Fibroblast of skin of back (primary cell): ENCODE measurements at regions not wholly inside any gene's neighbourhood (a gene's known extent, or its start where the extent isn't known, plus 50 kb on each side); places are given as distances from the start of the nearest gene placed in this dataset.

Experiments used
- DNase-seq: peaks from one replicate; pipeline ENCODE4 v3.0.0-alpha.2; 2013

DNA sequence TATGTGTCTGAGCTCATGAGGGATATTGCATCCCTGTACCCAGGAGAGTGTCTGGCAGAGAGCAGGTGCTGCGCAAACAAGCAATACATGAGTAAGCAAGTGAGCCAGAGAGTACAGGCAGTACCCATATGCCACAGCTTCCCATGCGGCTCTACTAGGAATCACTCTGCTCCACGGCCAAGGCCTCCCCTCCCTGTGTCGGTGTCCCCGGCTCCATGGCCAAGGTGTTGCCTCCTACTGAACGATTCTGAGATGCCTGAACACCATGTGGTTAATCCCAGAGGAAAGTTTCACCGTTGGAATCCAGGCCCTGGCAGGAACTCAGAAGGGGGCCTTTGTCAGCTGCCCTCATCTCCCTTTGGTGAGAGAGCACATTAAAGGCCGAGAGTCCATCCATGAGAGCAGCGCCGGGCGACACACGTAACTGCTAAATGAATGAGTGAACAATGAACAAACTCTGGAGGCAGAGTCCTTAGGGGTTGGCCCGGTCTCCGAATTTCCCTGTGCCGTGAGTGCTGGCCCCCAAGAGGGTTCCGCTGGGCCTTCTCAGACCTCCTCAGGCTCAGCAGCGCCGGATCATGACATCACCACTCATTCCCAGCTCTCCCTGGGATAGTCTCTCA, 136.0 kb upstream of the FAM20C start:
- no peak for DNase-seq

DNA sequence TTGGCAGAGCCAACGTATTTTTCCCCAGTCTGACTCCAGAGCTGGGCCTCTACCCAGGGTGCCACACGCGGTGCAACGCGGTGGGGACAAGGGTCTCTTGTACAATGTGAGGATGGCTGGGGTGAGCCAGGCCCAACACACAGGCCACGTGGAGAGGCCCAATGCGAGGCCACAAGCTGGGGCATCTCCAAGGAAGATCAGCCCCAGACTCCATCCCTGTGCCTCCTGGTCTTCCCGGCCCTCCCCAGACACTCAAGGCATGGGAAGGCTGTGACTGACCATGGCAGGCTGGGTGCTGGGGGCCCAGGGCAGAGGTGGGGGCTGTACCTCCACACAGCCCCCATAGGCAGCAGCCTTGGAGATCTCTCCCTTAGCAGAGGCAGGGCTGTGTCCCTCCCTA, 135.3 kb upstream of the FAM20C start:
- DNase-seq, result no peak

DNA sequence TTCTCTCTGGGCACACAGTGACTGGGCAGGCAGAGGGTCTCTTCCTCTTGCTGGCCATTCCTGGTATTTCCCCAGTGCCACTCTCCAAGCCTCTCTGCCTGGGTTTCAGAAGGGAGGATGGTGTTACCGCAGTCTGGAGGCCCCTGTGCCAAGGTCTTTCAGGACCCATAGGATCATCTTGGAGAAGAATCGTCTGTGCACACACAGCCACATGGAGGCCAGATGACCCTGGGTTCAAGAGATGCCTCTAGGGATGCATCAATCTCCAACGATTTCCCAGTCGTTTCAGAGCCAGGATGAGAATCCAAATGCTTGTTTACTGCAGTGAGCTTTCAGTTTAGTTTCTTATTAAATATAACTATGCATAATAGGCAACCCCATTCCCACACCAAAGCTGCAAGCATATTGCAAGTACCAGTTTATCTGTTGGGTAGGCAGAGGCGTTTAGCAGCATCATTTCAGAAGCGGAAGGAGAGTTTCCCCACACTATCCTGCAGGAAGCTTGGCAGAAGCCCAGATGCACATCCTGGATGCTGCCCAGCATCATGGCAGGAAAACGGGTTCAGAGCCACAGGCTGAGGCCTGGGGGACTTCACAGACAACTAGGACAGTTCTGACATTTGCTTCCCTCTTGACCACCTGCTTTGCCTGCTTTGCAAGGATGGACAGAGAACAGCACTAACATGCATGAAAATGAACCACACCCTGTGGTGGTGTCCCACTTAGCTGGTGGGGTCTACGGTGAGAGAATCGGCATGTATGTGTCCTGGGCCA, 134.7 kb upstream of the FAM20C start:
- no peak for DNase-seq

DNA sequence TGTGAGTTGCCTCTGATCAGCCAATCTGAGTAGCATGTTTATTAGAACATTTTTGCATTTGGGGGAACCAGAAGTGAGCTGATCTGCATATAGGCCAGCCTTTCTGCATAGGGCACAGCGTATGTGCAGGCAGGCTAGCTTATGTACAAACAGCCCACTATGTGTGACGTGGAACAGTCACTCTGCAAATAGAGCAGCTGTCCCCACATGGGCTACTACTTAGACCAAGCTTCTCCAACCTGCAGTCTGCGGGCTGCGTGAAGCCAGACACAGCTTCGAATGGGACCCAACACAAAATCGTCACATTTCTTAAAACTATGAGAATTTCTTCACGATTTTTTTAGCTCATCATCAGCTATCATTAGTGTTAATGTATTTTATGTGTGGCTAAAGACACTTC, 134.1 kb upstream of the FAM20C start:
- DNase-seq, result no peak

DNA sequence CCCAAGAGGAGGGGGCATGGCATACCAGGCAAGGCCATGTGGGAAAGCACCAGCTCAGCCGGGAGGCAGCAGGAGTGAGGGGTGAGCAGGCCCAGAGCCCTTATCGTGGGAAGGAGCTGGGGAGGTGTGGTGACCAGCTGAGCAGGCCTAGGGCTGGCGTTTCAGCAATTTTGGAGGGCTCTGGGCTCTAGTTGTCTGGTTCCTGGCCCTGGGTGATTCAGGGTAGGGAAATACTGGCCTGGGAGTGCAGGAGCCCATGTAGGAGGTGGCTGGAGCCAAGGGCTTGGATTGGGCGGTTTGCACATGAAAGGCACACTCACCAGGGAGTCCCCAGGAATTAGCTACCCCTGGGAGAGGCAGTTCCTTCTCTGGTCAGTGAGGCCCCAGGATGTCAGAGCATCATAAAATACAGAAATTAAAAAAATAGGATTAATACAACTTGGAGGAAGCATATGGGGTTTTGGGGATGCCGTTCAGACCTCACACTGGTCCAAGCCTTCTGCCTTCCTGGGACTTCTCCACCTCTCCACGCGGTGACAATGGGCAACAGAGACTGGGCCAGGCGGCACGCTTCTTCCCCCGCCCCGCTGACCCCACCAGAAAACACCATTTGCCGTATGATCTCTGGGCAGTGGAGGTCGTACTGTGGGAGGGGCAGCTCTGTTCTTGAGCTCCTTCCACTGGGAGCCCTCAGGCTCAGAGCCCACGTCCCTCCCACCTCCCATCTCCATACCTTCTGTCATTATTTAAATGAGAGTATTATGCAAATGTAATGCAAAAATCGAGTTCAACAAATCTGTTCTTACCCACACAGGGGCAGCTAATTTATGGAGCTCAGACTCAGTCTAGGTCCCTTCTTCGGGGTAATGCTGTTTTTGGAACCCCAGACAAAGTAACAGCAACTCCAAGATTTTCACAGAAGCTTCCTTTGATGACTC, 133.0 kb upstream of the FAM20C start:
- no peak for DNase-seq

DNA sequence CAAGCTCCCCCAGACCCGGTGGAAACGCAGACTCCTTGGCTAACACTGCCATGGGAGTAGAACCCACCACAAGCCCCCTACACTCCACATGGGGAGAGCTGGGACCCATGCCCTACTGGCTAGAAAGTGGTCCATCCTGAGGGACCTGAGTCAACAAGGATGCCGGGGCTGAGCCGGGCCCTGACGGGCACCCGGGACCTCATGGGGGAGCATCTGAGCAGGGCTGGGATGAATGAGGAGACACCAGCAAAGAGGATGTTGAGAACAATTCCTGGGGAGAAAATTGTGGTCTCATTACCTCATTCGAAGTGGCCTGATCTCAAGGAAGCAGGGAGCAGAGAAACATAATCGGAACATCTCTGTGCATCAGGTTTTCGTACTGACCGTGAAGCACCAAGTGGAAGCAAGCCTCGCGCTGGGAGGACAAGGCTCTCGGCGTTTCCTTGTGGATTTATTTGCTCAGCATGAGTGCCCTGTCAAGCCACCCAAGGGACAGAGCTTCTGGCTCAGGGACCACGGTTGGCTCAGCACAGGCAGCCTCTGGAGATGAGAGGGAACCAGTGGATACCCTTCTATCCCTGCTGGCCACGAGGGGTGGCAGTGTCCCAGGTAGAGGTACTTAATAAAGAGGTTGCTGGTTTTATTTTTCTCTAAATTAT, 132.2 kb upstream of the FAM20C start:
- DNase-seq, result no peak

DNA sequence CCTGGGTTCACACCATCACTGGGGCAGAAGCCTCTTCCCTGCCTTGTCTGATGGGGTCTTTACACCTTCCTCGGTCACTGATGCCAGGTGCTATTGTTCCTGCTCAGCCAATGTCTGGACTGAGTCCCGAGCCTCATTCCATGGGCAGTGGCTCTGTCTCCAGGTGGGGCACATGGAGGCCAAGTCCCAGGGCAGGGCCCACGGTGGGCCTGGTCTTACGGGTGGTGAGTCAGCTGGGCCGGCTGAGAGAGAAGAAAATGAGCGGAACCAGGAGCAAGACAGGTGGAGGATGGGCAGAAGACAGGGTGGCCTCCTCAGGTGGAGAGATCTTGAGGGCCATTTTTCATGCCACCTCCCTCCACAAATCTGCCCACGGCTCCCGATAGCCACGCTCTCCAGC, 131.7 kb upstream of the FAM20C start:
- DNase-seq, result no peak

DNA sequence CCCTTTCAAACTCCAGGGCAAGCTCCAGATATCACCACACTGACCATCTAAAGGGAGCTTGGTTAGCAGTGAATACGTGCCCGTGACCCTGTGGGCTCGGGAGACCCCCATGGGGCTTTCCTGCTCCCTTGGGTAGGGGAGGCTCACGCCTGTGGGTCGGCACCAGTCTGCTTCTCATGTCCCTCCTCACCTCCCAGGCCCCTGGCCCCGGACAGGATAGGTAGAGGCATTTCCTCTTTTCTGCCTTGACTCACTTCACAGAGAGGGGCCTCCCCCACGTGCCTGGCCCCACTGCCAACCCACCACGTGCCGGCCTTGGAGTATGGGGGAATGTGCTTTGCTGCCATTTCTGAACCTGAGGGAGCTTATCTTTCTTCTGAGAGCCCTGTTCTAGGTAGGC, 131.3 kb upstream of the FAM20C start:
- no peak for DNase-seq

DNA sequence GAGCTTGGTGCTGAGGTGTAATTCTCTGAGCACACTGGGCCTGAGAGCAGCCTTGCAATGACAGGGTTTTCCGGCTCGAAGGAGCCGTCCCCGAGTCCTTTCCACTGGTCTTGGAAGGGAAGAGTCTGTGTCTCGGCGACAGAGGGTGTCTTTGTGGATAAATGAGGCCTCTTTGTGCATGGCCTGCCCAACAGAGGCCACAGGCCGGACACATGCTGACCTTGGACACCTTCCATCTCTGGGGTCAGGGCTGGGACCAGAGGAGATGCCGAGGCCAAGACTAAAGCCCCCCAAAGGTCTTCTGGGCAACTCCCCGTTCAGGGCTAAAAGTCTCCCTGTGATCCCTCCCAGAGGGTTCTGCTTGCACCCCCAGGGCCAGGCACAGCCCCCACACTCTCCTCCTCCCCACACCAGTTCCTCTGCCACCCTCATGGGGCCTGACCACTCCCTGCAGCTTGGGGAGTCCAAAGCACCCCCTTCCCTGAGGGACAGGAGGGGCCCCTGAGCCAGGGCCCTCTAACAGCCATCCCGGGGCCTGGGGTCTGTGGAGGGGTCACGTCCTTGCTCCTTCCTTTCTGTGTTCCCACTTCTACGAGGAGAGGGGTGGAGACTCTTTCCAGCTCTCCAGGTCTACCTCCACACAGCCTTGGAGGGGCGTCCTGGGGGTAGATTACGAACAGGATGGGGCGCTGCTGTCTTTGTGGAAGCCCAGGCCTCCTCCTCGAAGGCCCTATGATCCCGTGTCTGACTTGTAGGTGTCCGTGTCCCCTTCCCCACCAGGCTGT, 130.6 kb upstream of the FAM20C start:
- no peak for DNase-seq

DNA sequence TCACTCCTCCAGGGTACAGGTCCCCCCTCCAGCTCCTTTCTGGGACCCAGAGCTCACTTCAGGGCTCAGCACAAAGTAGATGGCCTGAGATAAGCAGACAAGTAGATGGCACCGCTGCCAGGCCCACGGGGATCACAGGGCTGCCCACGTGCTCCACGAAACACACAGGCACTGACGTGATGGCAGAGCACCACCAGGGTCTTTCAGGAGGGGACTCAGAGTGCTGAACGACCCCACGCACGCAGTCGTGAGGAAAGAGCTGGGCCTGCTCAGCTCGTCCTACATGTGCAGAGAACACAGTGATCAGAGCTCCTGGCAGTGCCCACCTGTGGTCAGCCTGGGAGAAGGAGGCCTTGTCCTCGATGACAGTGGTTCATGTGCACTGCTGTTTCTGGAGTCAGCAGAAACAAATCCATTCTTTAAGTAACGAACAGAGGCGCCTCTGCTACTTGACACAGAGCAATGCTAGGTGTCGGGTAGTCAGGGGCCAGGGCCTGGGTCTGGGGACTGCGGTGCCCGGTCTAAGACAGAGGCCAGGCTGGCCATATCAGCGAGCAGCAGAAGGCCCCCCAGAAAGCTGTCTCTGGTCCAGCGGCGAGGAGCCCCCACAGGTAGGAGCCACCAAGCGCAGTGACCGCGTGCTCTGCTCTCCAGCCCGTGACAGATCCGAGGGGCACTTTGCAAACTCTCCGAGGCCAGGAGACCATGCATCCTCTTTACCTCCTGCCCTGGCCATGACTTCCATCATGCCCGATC, 129.8 kb upstream of the FAM20C start:
- no peak for DNase-seq

DNA sequence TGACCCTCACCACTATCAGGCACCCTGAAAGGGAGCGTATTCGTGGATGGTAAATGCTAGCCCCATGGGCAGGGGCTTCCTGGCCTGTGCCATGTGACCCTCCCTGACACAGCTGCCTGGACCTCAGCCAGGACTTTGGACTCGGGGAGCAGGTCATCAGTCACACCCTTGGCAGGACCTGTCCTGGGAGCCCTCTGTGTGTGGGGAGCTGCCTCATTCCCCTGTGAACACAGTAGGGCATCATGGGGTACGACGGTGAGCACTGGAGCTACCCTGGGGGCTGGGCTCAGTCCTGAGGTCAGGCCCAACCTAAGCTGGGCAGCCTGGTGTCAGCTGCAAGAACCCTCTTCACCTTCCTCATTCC, 129.3 kb upstream of the FAM20C start:
- DNase-seq, result no peak

DNA sequence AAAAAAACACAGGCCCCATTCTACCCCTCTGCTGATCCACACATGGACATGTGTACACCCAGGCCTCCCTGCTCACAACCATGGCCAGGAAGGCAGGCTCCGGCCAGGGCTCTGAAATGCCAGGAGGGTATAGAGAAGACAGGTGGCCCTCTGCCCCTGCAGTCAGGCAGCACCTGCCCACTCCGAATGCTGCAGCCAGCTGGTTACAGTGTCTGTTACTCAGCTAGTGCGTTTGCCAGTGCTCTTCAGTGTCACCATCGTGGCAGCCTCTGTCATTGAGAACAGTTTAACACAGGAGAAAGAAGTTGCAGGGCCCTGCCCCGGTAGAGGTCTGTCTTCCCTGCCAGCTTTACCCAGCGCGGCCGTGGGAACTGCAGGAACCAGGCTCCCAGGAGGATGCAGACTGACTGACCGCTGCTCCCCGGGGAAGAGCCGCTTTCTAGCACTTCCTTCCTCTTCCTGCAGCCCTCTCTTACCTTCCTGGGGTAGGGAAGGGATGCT, 128.8 kb upstream of the FAM20C start:
- no peak for DNase-seq

DNA sequence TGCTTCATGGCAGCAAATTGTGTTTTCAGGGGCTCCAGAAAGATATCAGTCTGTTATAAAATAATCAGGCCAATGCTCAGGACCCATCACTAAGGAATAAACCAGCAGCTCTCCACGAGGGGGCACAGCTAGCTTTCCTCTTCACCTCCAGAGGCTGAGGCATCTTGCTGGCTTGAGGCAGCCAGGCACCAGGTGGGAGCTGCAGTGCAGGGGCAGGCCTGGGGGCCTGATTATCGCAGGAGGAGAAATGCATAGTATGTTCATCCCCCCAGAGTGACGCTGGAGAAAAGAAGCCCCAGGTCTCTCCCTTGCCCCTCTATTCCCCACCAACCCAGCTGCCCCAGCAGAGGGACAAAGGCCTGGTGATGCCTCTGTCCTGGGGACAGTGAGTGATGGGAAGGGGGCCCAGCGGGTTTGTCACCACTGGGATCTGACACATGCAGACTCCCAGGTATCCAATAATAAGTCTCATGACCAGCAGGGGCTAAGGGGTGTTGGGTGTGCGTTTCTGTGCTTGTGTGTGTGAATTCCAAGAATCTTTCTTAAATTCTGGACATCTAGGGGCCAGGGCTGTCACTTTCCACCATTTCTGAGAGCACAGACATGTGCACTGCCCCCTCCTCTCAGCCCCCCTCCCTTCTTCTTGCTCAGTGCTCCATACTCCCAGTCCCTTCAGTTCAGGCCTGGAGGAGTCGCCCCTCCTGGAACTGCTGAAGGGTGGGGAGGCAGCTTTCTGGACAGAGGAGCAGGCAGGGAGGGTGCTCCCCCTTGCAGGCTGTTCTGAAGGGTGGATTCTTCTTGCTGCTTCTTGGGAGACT, 128.1 kb upstream of the FAM20C start:
- DNase-seq, result peak; percentile 65

DNA sequence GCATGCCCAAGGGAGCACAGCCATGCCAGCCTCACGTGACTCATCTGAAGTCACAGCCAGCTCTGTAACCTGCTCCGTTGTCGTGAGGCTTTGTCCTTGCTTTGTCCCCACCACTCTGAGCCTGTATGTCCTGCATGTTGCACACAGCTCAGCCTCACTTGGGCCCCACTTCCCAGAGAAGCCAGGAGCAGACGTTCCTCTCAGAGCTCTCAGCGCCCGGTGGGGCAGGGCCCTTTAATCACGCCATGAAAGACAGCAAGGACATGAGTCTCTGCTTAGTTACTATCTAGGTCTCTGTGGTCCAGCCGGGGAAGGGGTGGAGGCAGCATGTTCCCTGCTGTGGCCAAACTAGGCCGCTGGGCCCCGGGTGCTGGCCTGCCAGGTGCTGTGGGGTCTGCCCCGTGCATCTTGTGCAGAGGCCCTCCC, 127.4 kb upstream of the FAM20C start:
- DNase-seq, result peak; percentile 43

DNA sequence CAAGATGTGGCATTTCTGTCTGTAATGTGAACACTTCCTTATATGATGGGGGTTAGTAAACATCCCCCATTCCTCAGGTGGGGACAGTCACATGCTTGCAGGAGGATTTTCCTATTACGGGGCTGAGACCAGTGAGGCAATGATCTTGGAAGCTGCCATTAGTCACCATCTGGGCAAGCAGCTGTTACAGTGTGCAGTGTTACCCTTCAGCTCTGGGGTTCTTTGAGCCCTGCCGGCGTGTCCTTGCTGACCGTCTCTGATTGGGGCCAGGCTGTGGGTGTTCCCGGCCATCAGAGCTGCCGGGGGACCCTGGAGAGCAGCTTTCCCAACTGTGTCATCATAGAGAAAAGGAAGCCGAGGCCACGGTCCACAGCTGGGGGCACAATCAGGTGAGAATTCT, 126.8 kb upstream of the FAM20C start:
- no peak for DNase-seq

DNA sequence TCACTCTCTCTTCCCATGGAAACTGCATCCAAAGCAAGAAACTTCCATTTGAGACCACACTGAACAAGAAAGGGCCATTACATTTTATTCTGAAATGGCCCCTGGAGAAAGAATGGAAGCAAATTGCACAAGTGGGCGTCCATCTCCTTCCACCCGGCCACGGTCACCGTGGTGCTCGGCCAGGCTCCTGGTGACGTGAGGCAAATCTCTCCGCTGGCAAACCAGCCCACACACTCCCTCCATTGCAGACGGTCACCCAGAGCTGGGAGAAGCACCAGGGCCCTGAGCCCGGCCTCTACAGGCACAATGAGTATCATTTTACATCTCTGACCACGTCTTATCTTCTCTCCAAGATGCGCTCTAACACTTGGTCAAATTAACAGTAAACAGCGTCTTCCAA, 126.1 kb upstream of the FAM20C start:
- DNase-seq, result no peak

DNA sequence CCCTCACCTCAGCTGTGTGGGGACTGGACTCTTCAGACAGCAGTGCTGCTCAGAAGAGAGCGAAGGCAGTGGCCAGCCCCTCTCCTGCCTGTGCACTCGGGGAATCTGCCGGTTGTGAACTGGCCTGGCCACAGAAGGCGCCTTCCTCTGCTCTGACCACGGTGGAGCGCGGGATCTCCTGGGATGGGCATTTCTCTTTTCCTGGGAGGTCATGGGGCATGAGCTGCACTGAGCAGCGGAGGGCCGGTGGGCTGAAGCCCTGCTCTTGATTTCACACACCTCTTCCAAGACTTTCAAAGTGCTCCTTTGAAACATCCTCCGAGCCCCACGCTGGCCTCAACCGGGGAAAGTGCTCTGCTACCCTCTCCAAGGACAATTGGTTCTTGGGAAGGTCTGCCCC, 125.6 kb upstream of the FAM20C start:
- DNase-seq, result no peak

DNA sequence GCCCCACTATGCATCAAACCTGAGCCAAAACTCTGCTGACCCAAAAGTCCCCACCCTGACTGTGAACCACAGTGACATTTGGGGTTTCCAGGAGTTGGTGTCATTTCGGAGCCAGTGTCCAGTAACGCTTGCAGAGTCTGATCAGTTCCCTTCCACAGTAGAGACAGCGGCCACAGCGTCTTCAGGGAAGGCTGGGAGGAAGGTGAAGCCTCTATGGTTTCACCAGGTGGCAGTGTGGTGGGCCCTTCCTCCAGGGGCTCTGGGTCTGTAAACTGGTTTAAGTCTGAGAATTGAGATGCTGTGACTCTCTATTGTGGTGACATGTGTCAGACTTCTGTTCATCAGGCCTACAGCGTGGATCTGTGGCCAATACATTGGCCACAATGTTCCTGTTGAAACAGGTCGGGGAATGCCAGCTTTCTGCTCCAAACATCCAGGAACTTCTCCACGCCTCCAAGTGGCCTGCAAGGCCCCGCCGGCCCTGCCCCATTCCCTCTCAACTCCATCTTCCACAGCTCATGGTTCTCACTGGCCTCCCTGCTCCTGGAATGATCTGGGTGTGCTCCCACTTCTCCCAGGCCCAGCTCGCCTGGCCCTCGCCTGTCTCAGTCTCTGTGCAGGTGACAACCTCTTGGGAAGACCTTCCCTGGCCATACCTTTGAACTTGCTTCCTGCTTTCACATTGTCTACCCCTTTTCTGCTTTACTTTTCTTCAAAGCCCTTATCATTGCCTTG, 124.5 kb upstream of the FAM20C start:
- peak; percentile 44 for DNase-seq

DNA sequence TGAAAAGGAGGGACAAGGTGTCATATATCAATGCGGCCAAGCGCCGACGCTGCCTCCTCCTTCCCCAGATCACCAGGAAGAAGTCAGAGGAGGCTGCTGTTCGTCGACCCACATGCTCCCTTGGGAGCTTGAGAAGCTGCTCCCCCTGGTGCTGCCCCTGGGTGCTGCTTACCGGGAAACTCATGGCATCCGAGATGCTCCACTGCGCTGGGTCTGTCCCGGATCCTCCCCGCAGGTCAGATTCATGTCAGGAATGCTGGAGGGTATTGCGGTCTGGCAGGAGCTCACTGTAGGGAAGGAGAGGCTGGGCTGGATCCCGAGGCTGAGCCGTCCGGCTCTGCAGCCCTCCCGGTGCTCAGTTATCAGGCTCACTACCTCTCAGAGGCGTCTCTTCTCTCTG, 123.7 kb upstream of the FAM20C start:
- DNase-seq, result no peak
